AG04449 (cell line): ENCODE measurements at regions not wholly inside any gene's neighbourhood (a gene's known extent, or its start where the extent isn't known, plus 50 kb on each side); places are given as distances from the start of the nearest gene placed in this dataset.

ENCODE experiments used
- CTCF ChIA-PET: fragments of 350-600 bp; formaldehyde crosslinking; extraction: SDS; loops from one replicate; lab custom pipeline; 2021; ENCODE audit warnings: antibody characterized with exemption; lab: Yijun Ruan, JAX
- POLR2A ChIA-PET: fragments of 400-600, 350-600 bp; formaldehyde crosslinking; extraction: SDS; loops from one replicate; lab custom pipeline; 2020; ENCODE audit warnings: antibody characterized with exemption, inconsistent platforms; lab: Yijun Ruan, JAX
- DNase-seq: peaks from one replicate; pipeline ENCODE4 v3.0.0-alpha.2; 2010; ENCODE audit warnings: low read depth, low spot score
- H3K4me3 ChIP-seq: 2 replicates; pipeline ENCODE4 v1.5.1; 2011; ENCODE audit warnings: low read depth, mild to moderate bottlenecking, control low read depth, low read length
- CTCF ChIP-seq: IDR thresholded peaks from one replicate; pipeline ENCODE4 v1.5.1; 2011; ENCODE audit warnings: mild to moderate bottlenecking, moderate library complexity, low read length, control low read depth, inconsistent platforms; ENCODE audit not compliant: insufficient read depth; ENCODE audit errors: missing control alignments

DNA sequence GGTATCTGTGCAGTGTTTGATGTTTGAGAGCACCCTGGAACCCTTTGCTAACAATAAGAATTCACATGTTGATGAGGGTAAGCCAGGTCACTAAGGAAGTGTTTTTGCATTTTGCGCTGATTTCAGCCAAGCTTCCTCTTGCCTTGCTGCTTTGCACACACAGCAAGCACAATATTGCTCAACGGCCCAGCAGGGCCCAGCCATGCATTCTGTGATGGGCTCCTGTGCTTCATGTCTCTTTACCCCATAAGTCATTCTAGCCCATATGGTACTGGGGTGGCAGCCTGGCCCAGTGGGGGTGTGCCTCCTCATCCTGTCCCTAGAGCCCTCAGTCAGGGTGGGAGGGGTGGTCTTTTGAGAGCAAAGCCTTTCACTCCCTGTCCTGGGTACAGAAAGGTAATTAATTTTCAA, 481.3 kb downstream of the GADD45G start:
- no peak for TF ChIP-seq CTCF
- H3K4me3 ChIP-seq, result no peak overlapping the region
- ChIA-PET POLR2A (no interaction called here), CTCF (no interaction called here)
- DNase-seq, result no peak

- POLR2A ChIA-PET, result no interaction called here
- TF ChIP-seq CTCF, result no peak
- CTCF ChIA-PET, result interaction anchor here (0.7 to 1.3 kb wide), 2 partner anchors 11 to 14 kb away, joined by 3 read pairs; no protein-coding TSS in a partner anchor
- no peak for DNase-seq
- no peak overlapping the region for H3K4me3 ChIP-seq
Measured at GRCh38 chr9:90088434-90088833, 483.6 kb downstream of the GADD45G start.

GRCh38 chr9:90088856-90089255, 484.0 kb downstream of the GADD45G start:
- ChIA-PET CTCF (interaction anchor here (0.7 to 1.3 kb wide), 2 partner anchors 11 to 14 kb away, joined by 3 read pairs; no protein-coding TSS in a partner anchor), POLR2A (no interaction called here)
- no peak for DNase-seq
- no peak for TF ChIP-seq CTCF
- no peak overlapping the region for H3K4me3 ChIP-seq

GRCh38 chr9:90090997-90091396, 486.2 kb downstream of the GADD45G start:
- CTCF ChIA-PET, result no interaction called here

DNA sequence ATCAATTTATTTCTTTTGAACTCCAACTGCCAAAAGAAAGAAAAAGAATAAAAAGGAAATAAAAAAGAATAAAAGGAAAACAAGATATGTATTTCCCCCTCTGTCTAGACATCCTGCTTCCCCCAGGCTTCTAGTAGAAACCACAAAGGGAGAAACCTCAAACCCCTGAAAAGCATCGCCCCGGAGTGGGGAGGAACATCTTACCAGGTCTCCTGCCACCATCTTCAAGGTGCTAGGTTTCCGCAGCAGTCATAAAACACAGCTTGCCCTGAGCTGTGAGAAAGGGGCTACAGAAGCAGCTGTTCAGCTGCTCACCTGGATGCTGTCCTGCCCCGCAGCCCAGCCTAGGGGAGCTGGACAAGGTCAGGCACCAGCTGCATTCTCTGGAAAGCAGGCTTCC, 487.7 kb downstream of the GADD45G start:
- TF ChIP-seq CTCF, result no peak
- no peak for DNase-seq
- CTCF ChIA-PET, result interaction anchor here (1.5 to 1.9 kb wide), 2 partner anchors 10 to 495 kb away, joined by 4 to 5 read pairs; no protein-coding TSS in a partner anchor
- POLR2A ChIA-PET, result no interaction called here
- no peak overlapping the region for H3K4me3 ChIP-seq

More at GRCh38 chr9:90090997-90091396, 486.2 kb downstream of the GADD45G start:
- H3K4me3 ChIP-seq, result no peak overlapping the region
- POLR2A ChIA-PET, result no interaction called here
- DNase-seq, result no peak
- TF ChIP-seq CTCF, result no peak

DNA sequence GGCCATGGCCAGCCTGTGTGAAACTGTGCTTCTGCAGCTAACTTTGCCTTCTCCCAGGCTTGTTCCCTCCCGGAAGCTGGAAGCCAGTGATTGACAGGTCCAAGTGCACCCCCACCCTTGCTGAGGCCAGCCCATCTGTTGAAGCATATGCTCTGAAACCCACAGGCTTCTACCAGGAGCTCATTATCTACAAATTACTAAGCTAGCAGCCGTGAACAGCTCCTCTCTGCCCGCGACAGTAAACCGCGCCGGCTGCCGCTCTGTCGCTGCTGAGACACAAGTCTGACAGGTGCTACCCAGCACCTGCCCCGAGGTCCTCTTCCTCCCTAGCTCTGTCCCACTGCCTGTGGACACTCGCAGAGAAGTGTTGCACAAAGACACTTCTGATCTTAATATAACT, 490.9 kb downstream of the GADD45G start:
- no peak for TF ChIP-seq CTCF
- no peak overlapping the region for H3K4me3 ChIP-seq
- no peak for DNase-seq
- CTCF ChIA-PET, result interaction anchor here (1.3 to 4.3 kb wide), 3 partner anchors 493 to 499 kb away, joined by 3 to 39 read pairs (median 11); no protein-coding TSS in a partner anchor
- POLR2A ChIA-PET, result no interaction called here
